Neural cell (in vitro differentiated cells): ENCODE measurements at regions not wholly inside any gene's neighbourhood (a gene's known extent, or its start where the extent isn't known, plus 50 kb on each side); places are given as distances from the start of the nearest gene placed in this dataset.

Experiments used
- EP300 ChIP-seq: fragments of 450-650 bp; conservative IDR thresholded peaks from 2 replicates; pipeline ENCODE4 v1.6.1; 2014; ENCODE audit warnings: antibody characterized with exemption, mild to moderate bottlenecking, moderate library complexity; ENCODE audit not compliant: poor library complexity, severe bottlenecking
- EZH2 ChIP-seq: fragments of 200-600, 300-800 bp; shearing (Covaris generic), sonication (generic); IDR thresholded peaks from 2 replicates; pipeline ENCODE4 v1.6.1; 2014; ENCODE audit warnings: antibody characterized with exemption, low read length, borderline replicate concordance, mild to moderate bottlenecking; ENCODE audit not compliant: insufficient read depth, poor library complexity, severe bottlenecking
- MXI1 ChIP-seq: fragments of 450-650 bp; conservative IDR thresholded peaks from 2 replicates; pipeline ENCODE4 v1.6.1; 2014; ENCODE audit warnings: antibody characterized with exemption, mild to moderate bottlenecking; ENCODE audit not compliant: poor library complexity, severe bottlenecking
- POLR2AphosphoS5 ChIP-seq: IDR thresholded peaks from 2 replicates; pipeline ENCODE4 v1.6.1; 2012
- RAD21 ChIP-seq: fragments of 450-650 bp; conservative IDR thresholded peaks from 2 replicates; pipeline ENCODE4 v1.6.1; 2014; ENCODE audit warnings: antibody characterized with exemption, mild to moderate bottlenecking, moderate library complexity
- SMC3 ChIP-seq: fragments of 450-650 bp; conservative IDR thresholded peaks from 2 replicates; pipeline ENCODE4 v1.6.1; 2014; ENCODE audit warnings: antibody characterized with exemption, mild to moderate bottlenecking, moderate library complexity; ENCODE audit not compliant: poor library complexity
- TAF1 ChIP-seq: IDR thresholded peaks from 2 replicates; pipeline ENCODE4 v1.6.1; 2012; ENCODE audit warnings: low read depth
- TF ChIP-seq, protein P1 (sequence below): fragments of 450-650 bp; IDR thresholded peaks from 2 replicates; pipeline ENCODE4 v1.5.1; 2014; ENCODE audit warnings: antibody characterized with exemption, mild to moderate bottlenecking, moderate library complexity; ENCODE audit not compliant: poor library complexity, severe bottlenecking
- TF ChIP-seq, protein P2 (sequence below): IDR thresholded peaks from 2 replicates; pipeline ENCODE4 v1.6.1; 2012; ENCODE audit warnings: borderline replicate concordance

DNA sequence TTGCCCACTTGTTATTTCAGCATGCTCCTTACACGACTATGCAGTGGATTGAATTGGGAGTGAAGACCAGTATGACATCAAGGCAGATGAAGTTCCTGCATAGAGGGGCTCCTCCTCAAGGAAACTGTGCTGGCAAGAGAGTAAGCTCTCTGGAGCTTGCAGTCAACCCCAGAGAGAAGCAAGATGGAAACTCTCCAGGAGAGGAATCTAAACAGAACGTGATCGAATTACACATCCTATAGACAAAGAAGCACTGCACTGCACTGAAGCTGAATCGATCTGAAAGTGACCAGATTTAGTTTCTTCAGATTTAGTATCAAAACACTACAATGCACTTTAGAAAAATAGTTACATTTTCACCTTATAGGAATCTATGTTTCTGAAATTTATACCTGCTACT, 947.7 kb upstream of the TENM4 start:
- TF ChIP-seq, protein P1, sequence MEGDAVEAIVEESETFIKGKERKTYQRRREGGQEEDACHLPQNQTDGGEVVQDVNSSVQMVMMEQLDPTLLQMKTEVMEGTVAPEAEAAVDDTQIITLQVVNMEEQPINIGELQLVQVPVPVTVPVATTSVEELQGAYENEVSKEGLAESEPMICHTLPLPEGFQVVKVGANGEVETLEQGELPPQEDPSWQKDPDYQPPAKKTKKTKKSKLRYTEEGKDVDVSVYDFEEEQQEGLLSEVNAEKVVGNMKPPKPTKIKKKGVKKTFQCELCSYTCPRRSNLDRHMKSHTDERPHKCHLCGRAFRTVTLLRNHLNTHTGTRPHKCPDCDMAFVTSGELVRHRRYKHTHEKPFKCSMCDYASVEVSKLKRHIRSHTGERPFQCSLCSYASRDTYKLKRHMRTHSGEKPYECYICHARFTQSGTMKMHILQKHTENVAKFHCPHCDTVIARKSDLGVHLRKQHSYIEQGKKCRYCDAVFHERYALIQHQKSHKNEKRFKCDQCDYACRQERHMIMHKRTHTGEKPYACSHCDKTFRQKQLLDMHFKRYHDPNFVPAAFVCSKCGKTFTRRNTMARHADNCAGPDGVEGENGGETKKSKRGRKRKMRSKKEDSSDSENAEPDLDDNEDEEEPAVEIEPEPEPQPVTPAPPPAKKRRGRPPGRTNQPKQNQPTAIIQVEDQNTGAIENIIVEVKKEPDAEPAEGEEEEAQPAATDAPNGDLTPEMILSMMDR = no peak
- TF ChIP-seq POLR2AphosphoS5 = no peak
- TF ChIP-seq, protein P2, sequence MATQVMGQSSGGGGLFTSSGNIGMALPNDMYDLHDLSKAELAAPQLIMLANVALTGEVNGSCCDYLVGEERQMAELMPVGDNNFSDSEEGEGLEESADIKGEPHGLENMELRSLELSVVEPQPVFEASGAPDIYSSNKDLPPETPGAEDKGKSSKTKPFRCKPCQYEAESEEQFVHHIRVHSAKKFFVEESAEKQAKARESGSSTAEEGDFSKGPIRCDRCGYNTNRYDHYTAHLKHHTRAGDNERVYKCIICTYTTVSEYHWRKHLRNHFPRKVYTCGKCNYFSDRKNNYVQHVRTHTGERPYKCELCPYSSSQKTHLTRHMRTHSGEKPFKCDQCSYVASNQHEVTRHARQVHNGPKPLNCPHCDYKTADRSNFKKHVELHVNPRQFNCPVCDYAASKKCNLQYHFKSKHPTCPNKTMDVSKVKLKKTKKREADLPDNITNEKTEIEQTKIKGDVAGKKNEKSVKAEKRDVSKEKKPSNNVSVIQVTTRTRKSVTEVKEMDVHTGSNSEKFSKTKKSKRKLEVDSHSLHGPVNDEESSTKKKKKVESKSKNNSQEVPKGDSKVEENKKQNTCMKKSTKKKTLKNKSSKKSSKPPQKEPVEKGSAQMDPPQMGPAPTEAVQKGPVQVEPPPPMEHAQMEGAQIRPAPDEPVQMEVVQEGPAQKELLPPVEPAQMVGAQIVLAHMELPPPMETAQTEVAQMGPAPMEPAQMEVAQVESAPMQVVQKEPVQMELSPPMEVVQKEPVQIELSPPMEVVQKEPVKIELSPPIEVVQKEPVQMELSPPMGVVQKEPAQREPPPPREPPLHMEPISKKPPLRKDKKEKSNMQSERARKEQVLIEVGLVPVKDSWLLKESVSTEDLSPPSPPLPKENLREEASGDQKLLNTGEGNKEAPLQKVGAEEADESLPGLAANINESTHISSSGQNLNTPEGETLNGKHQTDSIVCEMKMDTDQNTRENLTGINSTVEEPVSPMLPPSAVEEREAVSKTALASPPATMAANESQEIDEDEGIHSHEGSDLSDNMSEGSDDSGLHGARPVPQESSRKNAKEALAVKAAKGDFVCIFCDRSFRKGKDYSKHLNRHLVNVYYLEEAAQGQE = no peak
- TF ChIP-seq TAF1 = no peak
- no peak for TF ChIP-seq EZH2
- no peak for TF ChIP-seq RAD21
- no peak for TF ChIP-seq EP300
- TF ChIP-seq MXI1 = no peak
- no peak for TF ChIP-seq SMC3
